HG03159 (cell line): ENCODE measurements at regions not wholly inside any gene's neighbourhood (a gene's known extent, or its start where the extent isn't known, plus 50 kb on each side); places are given as distances from the start of the nearest gene placed in this dataset.
A peak's percentile ranks its signal among the peaks of the same experiment; 100 is the strongest.

ENCODE experiments used
- ATAC-seq: cut with Tn5 transposase; IDR thresholded peaks from one replicate; pipeline ENCODE4 v1.9.1; 2021; ENCODE audit warnings: mild to moderate bottlenecking, moderate library complexity; ENCODE audit not compliant: unreplicated experiment

- ATAC-seq: no peak
These were observed 118.8 kb upstream of the KIRREL3 start for GRCh38 chr11:127119356-127119755.

GRCh38 chr11:127118811-127119210, 118.2 kb upstream of the KIRREL3 start:
- ATAC-seq: no peak

GRCh38 chr11:127117231-127117739, 116.7 kb upstream of the KIRREL3 start:
- no peak for ATAC-seq

- no peak for ATAC-seq
These were observed 115.3 kb upstream of the KIRREL3 start for GRCh38 chr11:127115844-127116243.

GRCh38 chr11:127114035-127114434, 113.5 kb upstream of the KIRREL3 start:
- no peak for ATAC-seq

GRCh38 chr11:127110542-127110941, 110.0 kb upstream of the KIRREL3 start:
- no peak for ATAC-seq

- no peak for ATAC-seq
These were observed 109.4 kb upstream of the KIRREL3 start for GRCh38 chr11:127109796-127110480.

GRCh38 chr11:127108838-127109237, 108.3 kb upstream of the KIRREL3 start:
- no peak for ATAC-seq

- no peak for ATAC-seq
These were observed 106.4 kb upstream of the KIRREL3 start for GRCh38 chr11:127106938-127107337.

GRCh38 chr11:127105593-127106541, 105.3 kb upstream of the KIRREL3 start:
- no peak for ATAC-seq

- ATAC-seq: no peak
These were observed 103.2 kb upstream of the KIRREL3 start for GRCh38 chr11:127103586-127104388.

GRCh38 chr11:127098684-127099083, 98.1 kb upstream of the KIRREL3 start:
- no peak for ATAC-seq

GRCh38 chr11:127080735-127081134, 80.2 kb upstream of the KIRREL3 start:
- ATAC-seq: no peak

GRCh38 chr11:127075758-127076157, 75.2 kb upstream of the KIRREL3 start:
- no peak for ATAC-seq

GRCh38 chr11:127074151-127074761, 73.7 kb upstream of the KIRREL3 start:
- peak; percentile 89 for ATAC-seq

GRCh38 chr11:127073621-127074020, 73.1 kb upstream of the KIRREL3 start:
- ATAC-seq: no peak

GRCh38 chr11:127071606-127072005, 71.0 kb upstream of the KIRREL3 start:
- no peak for ATAC-seq

GRCh38 chr11:127070808-127071207, 70.2 kb upstream of the KIRREL3 start:
- ATAC-seq: no peak

GRCh38 chr11:127066401-127067090, 66.0 kb upstream of the KIRREL3 start:
- ATAC-seq: no peak

GRCh38 chr11:127063241-127063640, 62.7 kb upstream of the KIRREL3 start:
- no peak for ATAC-seq
